HG02973 (cell line): ENCODE measurements at regions not wholly inside any gene's neighbourhood (a gene's known extent, or its start where the extent isn't known, plus 50 kb on each side); places are given as distances from the start of the nearest gene placed in this dataset.
"Not testable (repeated sequence)": the region's sequence is repeated elsewhere in the genome, so short reads cannot be mapped to it uniquely, and the experiment has no call there.

Experiments used
- ATAC-seq: cut with Tn5 transposase; IDR thresholded peaks from one replicate; pipeline ENCODE4 v1.9.1; 2021; ENCODE audit warnings: moderate library complexity; ENCODE audit not compliant: unreplicated experiment

GRCh38 chr18:53935803-53936202, 288.7 kb downstream of the MBD2 start:
- ATAC-seq: no peak

GRCh38 chr18:53935399-53935798, 289.1 kb downstream of the MBD2 start:
- ATAC-seq: no peak

GRCh38 chr18:53920312-53921075, 304.0 kb downstream of the MBD2 start:
- ATAC-seq: no peak

GRCh38 chr18:53918091-53918490, 306.4 kb downstream of the MBD2 start:
- ATAC-seq: no peak

- ATAC-seq: no peak
Observed at GRCh38 chr18:53911200-53911599, 313.3 kb downstream of the MBD2 start.

GRCh38 chr18:53909668-53910067, 314.8 kb downstream of the MBD2 start:
- ATAC-seq: no peak

- no peak for ATAC-seq
Observed at GRCh38 chr18:53907921-53908320, 316.5 kb downstream of the MBD2 start.

GRCh38 chr18:53906681-53907080, 317.8 kb downstream of the MBD2 start:
- ATAC-seq: no peak

- no peak for ATAC-seq
Observed at GRCh38 chr18:53894675-53895442, 329.6 kb downstream of the MBD2 start.

GRCh38 chr18:53887447-53887846, 337.0 kb downstream of the MBD2 start:
- ATAC-seq: no peak

GRCh38 chr18:53886058-53886457, 338.4 kb downstream of the MBD2 start:
- ATAC-seq: no peak

- ATAC-seq: no peak
Observed at GRCh38 chr18:53883771-53884170, 340.7 kb downstream of the MBD2 start.

GRCh38 chr18:53874103-53874502, 350.4 kb downstream of the MBD2 start:
- no peak for ATAC-seq

GRCh38 chr18:53864770-53865169, 359.7 kb downstream of the MBD2 start:
- ATAC-seq: no peak

GRCh38 chr18:53862921-53863320, 361.5 kb downstream of the MBD2 start:
- ATAC-seq: no peak

- ATAC-seq: no peak
Observed at GRCh38 chr18:53861185-53861584, 363.3 kb downstream of the MBD2 start.

GRCh38 chr18:53859764-53860163, 364.7 kb downstream of the MBD2 start:
- no peak for ATAC-seq

- no peak for ATAC-seq
Observed at GRCh38 chr18:53850902-53851301, 373.6 kb downstream of the MBD2 start.

GRCh38 chr18:53843763-53844162, 380.7 kb downstream of the MBD2 start:
- ATAC-seq: no peak

- no peak for ATAC-seq
Observed at GRCh38 chr18:53843113-53843760, 381.2 kb downstream of the MBD2 start.

GRCh38 chr18:53838746-53839145, 385.7 kb downstream of the MBD2 start:
- no peak for ATAC-seq

- ATAC-seq: not testable (repeated sequence)
Observed at GRCh38 chr18:53821141-53821540, 403.3 kb downstream of the MBD2 start.
